ENCODE measurements at regions not wholly inside any gene's neighbourhood (a gene's known extent, or its start where the extent isn't known, plus 50 kb on each side); places are given as distances from the start of the nearest gene placed in this dataset.

GRCh38 chr5:63175850-63176249, 597.2 kb downstream of the LRRC70 start:
- H3K4me3 ChIP-seq: no peak overlapping the region
- no peaks in the 10 kb centered on the region for H3K36me3 ChIP-seq
- H3K9me3 ChIP-seq: no peaks in the 10 kb centered on the region
- DNase-seq (ENCODE audit: low spot score in 2 of 2): no peak
- no peaks in the 10 kb centered on the region for H3K4me1 ChIP-seq
- H3K27me3 ChIP-seq: no peaks in the 10 kb centered on the region
- no peak for TF ChIP-seq CTCF (IDR thresholded peaks at IDR 0.05)
- no peak overlapping the region for H3K27ac ChIP-seq
- intact Hi-C loops (cut with DNase I): no loop called here

- Histone ChIP-seq H3K36me3 (no peaks in the 10 kb centered on the region), H3K27me3 (no peaks in the 10 kb centered on the region), H3K4me1 (no peaks in the 10 kb centered on the region), H3K9me3 (no peaks in the 10 kb centered on the region), H3K4me3 (no peak overlapping the region), H3K27ac (no peak overlapping the region)
- intact Hi-C loops (cut with DNase I): no loop called here
- no peak for TF ChIP-seq CTCF (IDR thresholded peaks at IDR 0.05)
- DNase-seq (ENCODE audit: low spot score in 2 of 2): no peak
These were observed 591.9 kb downstream of the LRRC70 start for GRCh38 chr5:63170486-63170885.

GRCh38 chr5:63164838-63165535, 586.4 kb downstream of the LRRC70 start:
- H3K4me3 ChIP-seq: no peak overlapping the region
- DNase-seq (ENCODE audit: low spot score in 2 of 2): no peak
- no peaks in the 10 kb centered on the region for H3K4me1 ChIP-seq
- intact Hi-C loops (cut with DNase I): no loop called here
- no peak for TF ChIP-seq CTCF (IDR thresholded peaks at IDR 0.05)
- H3K36me3 ChIP-seq: no peaks in the 10 kb centered on the region
- H3K9me3 ChIP-seq: no peaks in the 10 kb centered on the region
- no peak overlapping the region for H3K27ac ChIP-seq
- no peaks in the 10 kb centered on the region for H3K27me3 ChIP-seq

- Histone ChIP-seq H3K4me3 (no peak overlapping the region), H3K4me1 (no peaks in the 10 kb centered on the region), H3K9me3 (no peaks in the 10 kb centered on the region), H3K27me3 (no peaks in the 10 kb centered on the region), H3K36me3 (no peaks in the 10 kb centered on the region), H3K27ac (no peak overlapping the region)
- no peak for TF ChIP-seq CTCF (IDR thresholded peaks at IDR 0.05)
- no peak for DNase-seq (ENCODE audit: low spot score in 2 of 2)
- intact Hi-C loops (cut with DNase I): no loop called here
These were observed 585.7 kb downstream of the LRRC70 start for GRCh38 chr5:63164339-63164738.

- Histone ChIP-seq H3K4me3 (no peak overlapping the region), H3K9me3 (no peaks in the 10 kb centered on the region), H3K4me1 (no peaks in the 10 kb centered on the region), H3K27me3 (no peaks in the 10 kb centered on the region), H3K27ac (no peak overlapping the region), H3K36me3 (no peaks in the 10 kb centered on the region)
- no peak for TF ChIP-seq CTCF (IDR thresholded peaks at IDR 0.05)
- intact Hi-C loops (cut with DNase I): no loop called here
- DNase-seq (ENCODE audit: low spot score in 2 of 2): no peak
These were observed 576.7 kb downstream of the LRRC70 start for GRCh38 chr5:63155310-63155631.

Measured in ascending aorta (tissue), 2 donors.